ENCODE measurements at regions not wholly inside any gene's neighbourhood (a gene's known extent, or its start where the extent isn't known, plus 50 kb on each side); places are given as distances from the start of the nearest gene placed in this dataset.

DNA sequence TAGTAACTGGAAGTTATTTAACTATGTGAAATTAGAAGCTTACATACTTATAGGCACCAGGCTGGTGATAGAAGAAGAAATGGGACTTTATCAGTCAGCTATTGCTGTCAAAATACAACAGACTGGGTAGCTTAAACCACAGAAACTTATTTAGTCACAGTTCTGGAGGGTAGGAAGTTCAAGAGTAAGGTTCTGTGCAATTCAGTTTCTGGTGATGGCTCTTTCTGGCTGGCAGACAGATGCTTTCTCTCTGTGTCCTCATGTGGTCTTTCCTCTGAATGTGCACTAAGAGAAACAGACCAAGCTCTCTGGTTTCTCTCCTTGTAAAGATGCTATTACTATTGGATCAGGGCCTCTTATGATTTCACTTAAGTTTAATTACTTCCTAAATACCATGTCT, 92.1 kb upstream of the ANKRD50 start:
- H3K36me3 ChIP-seq, result no peaks in the 10 kb centered on the region
- DNase-seq, result no peak
- no peaks in the 10 kb centered on the region for H3K27me3 ChIP-seq
- no peaks in the 10 kb centered on the region for H3K9me3 ChIP-seq (replicated peaks)
- no peak overlapping the region for H3K4me3 ChIP-seq
- H3K4me1 ChIP-seq, result no peaks in the 10 kb centered on the region
- no peak overlapping the region for H3K27ac ChIP-seq

GRCh38 chr4:124804041-124804440, 91.5 kb upstream of the ANKRD50 start:
- H3K36me3 ChIP-seq, result no peaks in the 10 kb centered on the region
- no peak overlapping the region for H3K27ac ChIP-seq
- H3K9me3 ChIP-seq (replicated peaks), result no peaks in the 10 kb centered on the region
- no peaks in the 10 kb centered on the region for H3K27me3 ChIP-seq
- H3K4me3 ChIP-seq, result no peak overlapping the region
- H3K4me1 ChIP-seq, result no peaks in the 10 kb centered on the region
- no peak for DNase-seq

DNA sequence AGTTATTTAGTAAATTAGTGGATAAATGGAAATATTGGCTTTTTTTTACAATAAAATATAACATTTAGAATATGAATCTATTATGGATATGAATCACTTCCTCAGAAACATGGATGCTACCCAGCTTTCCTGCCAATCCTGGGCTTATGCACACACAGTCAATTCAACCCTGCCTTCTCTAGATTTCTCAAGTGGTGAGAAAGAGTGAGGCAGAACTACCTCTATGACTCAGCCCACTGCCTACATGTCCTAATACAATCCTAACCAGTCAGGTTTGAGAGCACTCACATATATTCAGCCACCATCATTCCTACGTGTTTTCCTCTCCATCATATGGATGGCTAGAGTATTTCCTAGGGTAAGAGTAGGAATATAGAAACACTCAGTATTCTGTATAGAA, 91.1 kb upstream of the ANKRD50 start:
- no peaks in the 10 kb centered on the region for H3K36me3 ChIP-seq
- no peak overlapping the region for H3K27ac ChIP-seq
- H3K27me3 ChIP-seq, result no peaks in the 10 kb centered on the region
- H3K4me3 ChIP-seq, result no peak overlapping the region
- no peaks in the 10 kb centered on the region for H3K4me1 ChIP-seq
- no peak for DNase-seq
- H3K9me3 ChIP-seq (replicated peaks), result no peaks in the 10 kb centered on the region

GRCh38 chr4:124803026-124803425, 90.5 kb upstream of the ANKRD50 start:
- Histone ChIP-seq H3K27me3 (no peaks in the 10 kb centered on the region), H3K4me3 (no peak overlapping the region), H3K36me3 (no peaks in the 10 kb centered on the region), H3K4me1 (no peaks in the 10 kb centered on the region), H3K9me3 (replicated peaks) (no peaks in the 10 kb centered on the region), H3K27ac (no peak overlapping the region)
- no peak for DNase-seq

DNA sequence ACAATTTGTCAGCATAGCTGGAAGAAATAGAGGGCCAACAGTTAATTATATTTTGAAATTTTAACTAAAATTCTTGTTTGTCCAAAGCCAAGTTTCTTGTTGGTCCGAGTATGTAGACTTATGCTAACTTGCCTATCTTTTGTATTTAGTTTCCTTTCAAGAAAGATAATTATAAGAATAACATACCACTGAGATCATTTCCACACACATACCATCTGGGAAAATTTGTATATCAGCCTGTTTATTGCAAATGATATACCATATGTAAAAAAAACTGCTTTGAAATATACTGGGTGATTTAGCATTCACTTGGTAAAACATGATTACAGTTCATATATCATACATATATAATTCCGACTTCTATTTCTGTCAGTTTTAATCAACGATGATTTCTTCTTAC, 84.7 kb upstream of the ANKRD50 start:
- Histone ChIP-seq H3K4me3 (no peak overlapping the region), H3K27me3 (no peaks in the 10 kb centered on the region)
- DNase-seq, result no peak

GRCh38 chr4:124790471-124790870, 77.9 kb upstream of the ANKRD50 start:
- H3K4me1 ChIP-seq, result no peaks in the 10 kb centered on the region
- DNase-seq, result peak in 1 of 2 experiments; percentile 13
- H3K4me3 ChIP-seq, result no peak overlapping the region
- H3K36me3 ChIP-seq, result no peaks in the 10 kb centered on the region
- H3K27ac ChIP-seq, result no peak overlapping the region
- no peaks in the 10 kb centered on the region for H3K9me3 ChIP-seq (replicated peaks)
- no peaks in the 10 kb centered on the region for H3K27me3 ChIP-seq

More for the DNA sequence above, 84.7 kb upstream of the ANKRD50 start:
- Histone ChIP-seq H3K9me3 (replicated peaks) (no peaks in the 10 kb centered on the region), H3K4me1 (no peaks in the 10 kb centered on the region), H3K36me3 (no peaks in the 10 kb centered on the region), H3K27ac (no peak overlapping the region)

GRCh38 chr4:124786634-124787033, 74.1 kb upstream of the ANKRD50 start:
- Histone ChIP-seq H3K36me3 (no peaks in the 10 kb centered on the region), H3K9me3 (replicated peaks) (no peaks in the 10 kb centered on the region)

DNA sequence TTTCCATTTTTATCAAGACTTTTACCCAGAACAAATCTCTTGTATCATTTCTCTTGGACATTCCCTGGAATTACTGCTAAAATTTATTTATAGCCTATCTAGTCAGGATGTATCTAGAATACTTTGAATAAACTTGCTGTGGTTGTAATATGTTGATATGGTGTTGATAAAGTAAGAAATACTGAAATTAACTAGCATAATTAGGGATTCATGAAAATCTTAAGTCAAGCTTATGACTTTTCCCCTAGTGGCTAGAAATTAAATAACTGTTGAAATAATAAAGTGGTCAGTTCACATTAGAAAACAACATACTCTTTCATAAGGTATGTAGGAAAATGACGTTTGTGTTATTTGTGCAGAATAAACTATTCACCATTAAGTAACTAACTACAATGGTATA, 73.1 kb upstream of the ANKRD50 start:
- H3K4me3 ChIP-seq, result no peak overlapping the region
- DNase-seq, result no peak
- H3K9me3 ChIP-seq (replicated peaks), result no peaks in the 10 kb centered on the region
- H3K27ac ChIP-seq, result no peak overlapping the region
- no peaks in the 10 kb centered on the region for H3K36me3 ChIP-seq
- H3K27me3 ChIP-seq, result no peaks in the 10 kb centered on the region
- no peaks in the 10 kb centered on the region for H3K4me1 ChIP-seq

More at GRCh38 chr4:124786634-124787033, 74.1 kb upstream of the ANKRD50 start:
- Histone ChIP-seq H3K4me3 (no peak overlapping the region), H3K4me1 (no peaks in the 10 kb centered on the region), H3K27ac (no peak overlapping the region), H3K27me3 (no peaks in the 10 kb centered on the region)
- no peak for DNase-seq

GRCh38 chr4:124783847-124784246, 71.3 kb upstream of the ANKRD50 start:
- Histone ChIP-seq H3K27me3 (no peaks in the 10 kb centered on the region), H3K27ac (no peak overlapping the region), H3K4me1 (no peaks in the 10 kb centered on the region), H3K4me3 (no peak overlapping the region), H3K9me3 (replicated peaks) (no peaks in the 10 kb centered on the region), H3K36me3 (no peaks in the 10 kb centered on the region)
- no peak for DNase-seq

DNA sequence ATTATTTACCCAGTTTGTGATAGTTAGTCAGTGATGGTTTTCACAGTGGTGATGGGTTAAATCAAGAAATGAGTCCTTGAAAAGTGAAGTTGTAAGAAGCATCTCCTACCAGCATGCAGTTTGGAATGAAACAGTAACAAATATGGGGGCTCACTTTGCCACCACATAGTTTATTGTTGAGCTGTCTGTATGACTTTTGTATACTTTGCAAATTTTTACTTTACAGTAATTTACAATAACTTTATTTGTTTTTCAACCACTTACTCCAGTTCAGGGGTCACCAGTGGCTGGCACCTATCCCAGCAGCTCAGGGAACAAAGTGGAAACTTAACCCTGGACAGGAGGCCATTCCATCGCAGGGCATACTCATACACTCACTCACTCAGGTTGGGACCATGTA, 64.5 kb upstream of the ANKRD50 start:
- Histone ChIP-seq H3K36me3 (no peaks in the 10 kb centered on the region), H3K27me3 (no peaks in the 10 kb centered on the region), H3K4me1 (no peaks in the 10 kb centered on the region), H3K27ac (no peak overlapping the region), H3K9me3 (replicated peaks) (no peaks in the 10 kb centered on the region), H3K4me3 (no peak overlapping the region)
- DNase-seq, result no peak

DNA sequence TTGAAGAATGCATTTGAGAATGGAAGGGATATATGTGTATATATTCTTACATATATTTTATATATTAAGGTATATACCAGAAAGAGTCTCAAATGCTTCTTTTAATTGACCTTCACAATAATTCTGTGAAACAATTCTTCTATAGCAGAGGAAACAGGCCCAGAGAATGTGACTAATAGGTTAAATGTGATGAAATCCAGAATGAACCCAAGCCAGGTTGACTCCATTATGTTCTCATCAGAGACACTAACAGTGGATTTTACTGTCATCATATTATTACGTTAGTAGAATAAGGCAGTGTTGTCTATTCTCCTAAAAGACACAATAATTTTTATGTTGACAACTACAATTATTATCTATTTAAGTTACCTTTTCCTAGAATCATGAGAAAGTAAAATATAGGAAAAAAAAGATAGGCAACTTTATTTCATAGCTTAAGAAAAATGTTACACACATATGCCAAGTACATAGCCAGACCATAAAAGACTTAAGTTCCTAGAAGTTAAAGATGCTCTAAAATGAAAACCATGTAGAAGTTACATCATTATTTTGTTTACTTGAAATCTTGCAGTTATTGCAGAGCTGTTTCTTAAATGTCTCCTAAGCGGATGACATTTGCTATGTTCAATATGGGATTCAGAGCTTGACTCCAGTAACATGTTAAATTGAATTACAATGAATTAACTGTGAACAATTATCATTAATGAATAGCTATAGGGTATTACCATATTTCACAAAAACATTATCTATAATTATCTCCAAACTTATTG, 56.2 kb upstream of the ANKRD50 start:
- Histone ChIP-seq H3K36me3 (no peaks in the 10 kb centered on the region), H3K4me1 (no peaks in the 10 kb centered on the region), H3K9me3 (replicated peaks) (no peaks in the 10 kb centered on the region), H3K27ac (no peak overlapping the region), H3K4me3 (no peak overlapping the region), H3K27me3 (no peaks in the 10 kb centered on the region)
- DNase-seq, result no peak

- no peaks in the 10 kb centered on the region for H3K4me1 ChIP-seq
- H3K36me3 ChIP-seq, result no peaks in the 10 kb centered on the region
- DNase-seq, result no peak
- no peaks in the 10 kb centered on the region for H3K9me3 ChIP-seq (replicated peaks)
- H3K27me3 ChIP-seq, result no peaks in the 10 kb centered on the region
- H3K4me3 ChIP-seq, result no peak overlapping the region
- no peak overlapping the region for H3K27ac ChIP-seq
Measured at GRCh38 chr4:124762956-124763355, 50.4 kb upstream of the ANKRD50 start.

Measured in SJCRH30 (cell line).